ENCODE measurements at regions not wholly inside any gene's neighbourhood (a gene's known extent, or its start where the extent isn't known, plus 50 kb on each side); places are given as distances from the start of the nearest gene placed in this dataset.

GRCh38 chr11:80970037-80970436 is 1529.2 kb upstream of the TENM4 start:
- no peak overlapping the region for H3K4me3 ChIP-seq (ENCODE audit: low read depth, low read length)
- in situ Hi-C loops (cut with HindIII; ENCODE audit: low sequenced_read_pairs), result no loop called here
- TF ChIP-seq CTCF (IDR thresholded peaks at IDR 0.05; ENCODE audit: low read depth, low read length), result no peak
- DNase-seq (ENCODE audit: low read depth, low spot score), result no peak

- no peak overlapping the region for H3K4me3 ChIP-seq (ENCODE audit: low read depth, low read length)
- in situ Hi-C loops (cut with HindIII; ENCODE audit: low sequenced_read_pairs), result no loop called here
- no peak for TF ChIP-seq CTCF (IDR thresholded peaks at IDR 0.05; ENCODE audit: low read depth, low read length)
- DNase-seq (ENCODE audit: low read depth, low spot score), result no peak
Observed at GRCh38 chr11:80967649-80968048, 1526.8 kb upstream of the TENM4 start.

DNA sequence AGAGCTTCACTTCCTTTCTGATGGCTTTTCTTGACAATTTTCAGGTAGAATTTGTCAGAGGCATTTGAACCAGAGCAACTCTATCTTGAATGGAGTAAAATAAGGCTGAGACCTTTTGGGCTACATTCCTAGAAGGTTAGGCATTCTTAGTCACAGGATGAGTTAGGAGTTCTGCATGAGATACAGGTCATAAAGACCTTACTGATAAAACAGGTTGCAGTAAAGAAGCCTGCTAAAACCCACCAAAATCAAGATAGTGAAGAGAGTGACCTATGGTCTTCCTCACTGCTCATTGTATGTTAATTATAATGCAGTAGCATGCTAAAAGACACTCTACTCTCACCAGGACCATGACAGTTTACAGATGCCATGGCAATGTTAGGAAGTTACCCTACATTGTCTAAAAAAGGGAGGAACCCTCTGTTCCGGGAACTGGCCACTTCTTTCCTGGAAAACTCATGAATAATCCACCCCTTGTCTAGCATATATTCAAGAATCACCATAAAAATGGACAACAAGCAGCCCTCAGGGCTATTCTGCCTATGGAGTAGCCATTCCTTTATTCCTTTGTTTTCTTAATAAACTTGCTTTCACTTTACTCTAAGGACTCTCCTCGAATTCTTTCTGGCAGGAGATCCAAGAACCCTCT is 1519.7 kb upstream of the TENM4 start:
- no peak overlapping the region for H3K4me3 ChIP-seq (ENCODE audit: low read depth, low read length)
- no peak for TF ChIP-seq CTCF (IDR thresholded peaks at IDR 0.05; ENCODE audit: low read depth, low read length)
- in situ Hi-C loops (cut with HindIII; ENCODE audit: low sequenced_read_pairs), result no loop called here
- no peak for DNase-seq (ENCODE audit: low read depth, low spot score)

- in situ Hi-C loops (cut with HindIII; ENCODE audit: low sequenced_read_pairs), result no loop called here
- H3K4me3 ChIP-seq (ENCODE audit: low read depth, low read length), result no peak overlapping the region
- DNase-seq (ENCODE audit: low read depth, low spot score), result no peak
- TF ChIP-seq CTCF (IDR thresholded peaks at IDR 0.05; ENCODE audit: low read depth, low read length), result no peak
Observed at GRCh38 chr11:80959751-80960150, 1518.9 kb upstream of the TENM4 start.

DNA sequence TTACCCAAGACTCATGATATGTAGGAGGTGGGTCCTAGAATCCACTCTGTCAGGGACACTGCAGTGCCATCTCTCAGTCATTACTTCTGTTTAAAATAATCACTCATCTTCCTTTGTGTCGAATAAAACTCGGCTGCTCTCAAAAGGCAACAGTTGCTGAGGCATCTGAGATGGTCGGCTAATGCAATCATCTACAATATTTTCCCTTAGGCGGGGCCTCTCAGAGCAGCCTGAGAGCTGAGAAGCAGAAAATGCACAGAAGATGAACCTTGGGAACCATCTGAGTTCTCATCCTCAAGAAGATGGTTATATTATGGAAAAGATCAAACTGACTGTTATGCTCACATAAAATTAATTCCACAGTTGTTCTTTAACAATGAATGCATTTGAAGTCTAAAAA is 1518.2 kb upstream of the TENM4 start:
- in situ Hi-C loops (cut with HindIII; ENCODE audit: low sequenced_read_pairs), result no loop called here
- H3K4me3 ChIP-seq (ENCODE audit: low read depth, low read length), result no peak overlapping the region
- TF ChIP-seq CTCF (IDR thresholded peaks at IDR 0.05; ENCODE audit: low read depth, low read length), result no peak
- no peak for DNase-seq (ENCODE audit: low read depth, low spot score)

DNA sequence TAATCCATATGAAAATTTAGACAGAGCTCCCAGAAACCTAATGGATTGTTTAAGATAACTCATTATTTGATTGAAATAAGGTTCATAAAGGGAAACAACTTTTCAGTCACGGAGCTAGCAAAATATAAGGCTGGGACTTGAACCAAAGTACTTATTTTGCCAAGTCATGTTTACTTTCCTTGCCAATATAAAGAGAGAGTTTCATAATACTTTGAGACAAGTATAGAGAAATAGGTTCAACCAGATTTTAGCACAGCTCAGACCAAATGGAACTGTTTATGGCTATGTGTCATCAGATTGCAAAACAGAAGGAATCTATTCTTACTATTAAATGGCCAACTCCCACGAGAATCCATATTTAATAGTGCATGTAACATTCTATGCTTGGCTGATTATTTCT is 1517.5 kb upstream of the TENM4 start:
- peak; percentile 40 for DNase-seq (ENCODE audit: low read depth, low spot score)
- H3K4me3 ChIP-seq (ENCODE audit: low read depth, low read length), result no peak overlapping the region
- TF ChIP-seq CTCF (IDR thresholded peaks at IDR 0.05; ENCODE audit: low read depth, low read length), result no peak
- in situ Hi-C loops (cut with HindIII; ENCODE audit: low sequenced_read_pairs), result no loop called here

DNA sequence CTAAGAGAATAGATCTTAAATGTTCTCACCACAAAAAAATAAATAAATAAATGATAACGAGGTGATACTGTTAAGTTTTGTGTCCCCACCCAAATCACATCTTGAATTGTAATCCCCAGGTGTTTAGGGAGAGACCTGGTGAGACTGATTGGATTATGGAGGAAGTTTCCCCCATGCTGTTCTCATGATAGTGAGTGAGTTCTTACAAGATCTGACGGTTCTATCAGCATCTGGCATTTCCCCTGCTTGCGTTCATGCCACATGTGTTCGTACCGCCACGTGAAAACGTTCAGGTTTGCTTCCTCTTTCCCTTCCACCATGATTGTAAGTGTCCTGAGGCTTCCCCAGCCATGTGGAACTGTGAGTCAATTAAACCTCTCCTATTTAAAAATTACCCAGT is 1514.8 kb upstream of the TENM4 start:
- no peak for DNase-seq (ENCODE audit: low read depth, low spot score)
- in situ Hi-C loops (cut with HindIII; ENCODE audit: low sequenced_read_pairs), result no loop called here
- TF ChIP-seq CTCF (IDR thresholded peaks at IDR 0.05; ENCODE audit: low read depth, low read length), result no peak
- H3K4me3 ChIP-seq (ENCODE audit: low read depth, low read length), result no peak overlapping the region
